GM10266 (cell line): ENCODE measurements at regions not wholly inside any gene's neighbourhood (a gene's known extent, or its start where the extent isn't known, plus 50 kb on each side); places are given as distances from the start of the nearest gene placed in this dataset.

Experiments used
- DNase-seq: peaks from one replicate; pipeline ENCODE4 v3.0.0; 2012; ENCODE audit errors: extremely low spot score
- TF ChIP-seq, protein P1 (sequence below): IDR thresholded peaks from 2 replicates; pipeline ENCODE4 v1.5.1; 2012; ENCODE audit warnings: mild to moderate bottlenecking, low read depth; ENCODE audit not compliant: control insufficient read depth, insufficient read depth; ENCODE audit errors: missing control alignments

DNA sequence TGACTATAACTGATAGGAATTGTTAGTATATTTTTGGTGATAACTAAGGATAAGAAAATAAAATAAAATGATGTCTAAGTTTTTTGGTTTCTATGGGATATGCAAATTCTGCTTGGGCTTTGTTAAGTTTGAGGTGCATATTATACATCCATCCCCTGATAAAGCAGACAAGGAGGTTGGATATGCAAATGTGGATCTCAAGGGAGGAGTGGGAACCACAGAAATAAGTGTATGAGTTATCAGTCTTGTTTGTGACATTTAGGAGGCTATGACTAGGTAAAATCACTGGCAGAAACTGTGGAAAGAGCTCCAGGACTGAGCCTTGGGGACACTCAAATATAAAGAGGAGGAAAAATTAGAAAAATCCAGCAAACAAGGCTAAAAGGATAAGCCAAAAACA lies 719.4 kb downstream of the RERGL start:
- DNase-seq, result no peak
- TF ChIP-seq, protein P1, sequence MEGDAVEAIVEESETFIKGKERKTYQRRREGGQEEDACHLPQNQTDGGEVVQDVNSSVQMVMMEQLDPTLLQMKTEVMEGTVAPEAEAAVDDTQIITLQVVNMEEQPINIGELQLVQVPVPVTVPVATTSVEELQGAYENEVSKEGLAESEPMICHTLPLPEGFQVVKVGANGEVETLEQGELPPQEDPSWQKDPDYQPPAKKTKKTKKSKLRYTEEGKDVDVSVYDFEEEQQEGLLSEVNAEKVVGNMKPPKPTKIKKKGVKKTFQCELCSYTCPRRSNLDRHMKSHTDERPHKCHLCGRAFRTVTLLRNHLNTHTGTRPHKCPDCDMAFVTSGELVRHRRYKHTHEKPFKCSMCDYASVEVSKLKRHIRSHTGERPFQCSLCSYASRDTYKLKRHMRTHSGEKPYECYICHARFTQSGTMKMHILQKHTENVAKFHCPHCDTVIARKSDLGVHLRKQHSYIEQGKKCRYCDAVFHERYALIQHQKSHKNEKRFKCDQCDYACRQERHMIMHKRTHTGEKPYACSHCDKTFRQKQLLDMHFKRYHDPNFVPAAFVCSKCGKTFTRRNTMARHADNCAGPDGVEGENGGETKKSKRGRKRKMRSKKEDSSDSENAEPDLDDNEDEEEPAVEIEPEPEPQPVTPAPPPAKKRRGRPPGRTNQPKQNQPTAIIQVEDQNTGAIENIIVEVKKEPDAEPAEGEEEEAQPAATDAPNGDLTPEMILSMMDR, result no peak

DNA sequence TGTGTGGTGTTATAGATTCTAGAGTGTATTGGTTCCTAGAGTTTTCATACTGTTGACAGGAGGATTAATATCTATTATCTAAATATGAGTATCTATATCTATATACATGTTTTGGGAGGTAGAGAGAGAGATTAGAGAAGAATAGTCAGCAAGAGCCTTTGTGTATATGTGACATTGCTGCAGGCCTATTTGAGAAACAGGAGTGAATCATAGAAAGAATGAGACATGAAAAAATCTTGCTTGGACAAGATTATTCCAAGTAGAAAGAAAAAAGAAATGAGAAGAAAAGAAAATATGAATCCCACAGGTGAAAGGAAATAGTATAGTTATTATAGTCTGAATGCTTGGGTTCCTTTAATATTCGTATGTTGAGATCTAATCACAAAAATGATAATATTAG lies 720.4 kb downstream of the RERGL start:
- TF ChIP-seq, protein P1, result no peak
- DNase-seq, result no peak

DNA sequence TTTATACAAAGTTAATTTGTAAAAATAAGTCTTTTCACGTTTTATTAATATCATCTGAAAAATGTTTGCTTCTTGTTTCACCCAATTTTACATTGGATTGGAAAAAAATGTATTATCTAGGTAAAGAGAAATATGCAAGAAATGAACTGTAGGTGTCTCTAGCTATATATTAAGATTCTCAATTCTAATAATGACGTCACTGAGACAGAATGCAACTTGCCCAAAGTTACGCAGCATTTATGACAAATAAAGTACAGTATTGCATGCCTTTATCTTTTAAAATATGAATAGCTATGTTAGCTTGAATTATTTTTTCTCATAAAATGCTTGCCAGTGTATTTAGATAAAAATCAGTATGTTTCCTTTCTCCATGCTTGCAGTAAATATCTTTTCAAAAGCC lies 728.8 kb downstream of the RERGL start:
- no peak for DNase-seq
- TF ChIP-seq, protein P1, result no peak

DNA sequence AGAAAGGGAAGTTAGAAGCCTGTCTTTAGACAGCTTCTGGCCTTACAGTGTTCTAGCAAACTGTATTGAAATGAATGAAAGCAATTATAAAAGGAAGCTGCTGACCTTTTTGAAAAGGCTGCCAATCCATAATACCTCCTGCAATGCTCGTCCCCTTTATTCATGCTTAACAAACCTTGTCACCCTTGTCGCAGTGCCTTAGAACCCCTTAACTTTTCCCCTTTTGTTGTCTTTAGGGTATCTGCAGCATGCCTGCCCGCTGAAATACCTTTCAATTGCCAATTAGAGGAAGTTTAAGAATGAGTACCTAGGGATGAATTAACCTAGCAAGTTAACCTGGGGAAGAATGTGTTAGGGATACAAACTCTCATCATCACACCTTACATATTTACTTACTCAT lies 731.2 kb downstream of the RERGL start:
- TF ChIP-seq, protein P1, result no peak

DNA sequence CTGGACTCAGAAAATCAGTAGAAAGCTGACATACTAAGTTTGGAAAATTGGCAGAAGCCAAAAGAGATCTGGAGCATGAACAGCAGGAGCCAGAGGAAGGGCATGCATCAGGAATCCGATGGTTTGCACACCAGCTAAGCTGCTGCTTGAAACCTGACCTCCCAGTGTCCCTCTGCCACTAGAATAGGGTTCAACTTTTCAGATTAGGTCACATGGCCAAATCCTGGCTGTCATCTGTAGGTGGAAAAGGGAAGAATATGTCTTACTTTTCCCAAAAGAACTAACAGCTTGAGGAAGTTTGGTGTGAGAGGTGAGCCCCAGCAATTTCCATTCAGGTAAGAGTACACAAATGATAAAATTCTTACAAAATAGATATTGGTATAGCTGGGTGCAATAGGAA lies 732.6 kb downstream of the RERGL start:
- no peak for DNase-seq
- TF ChIP-seq, protein P1, result no peak

More for the DNA sequence above, 731.2 kb downstream of the RERGL start:
- no peak for DNase-seq

DNA sequence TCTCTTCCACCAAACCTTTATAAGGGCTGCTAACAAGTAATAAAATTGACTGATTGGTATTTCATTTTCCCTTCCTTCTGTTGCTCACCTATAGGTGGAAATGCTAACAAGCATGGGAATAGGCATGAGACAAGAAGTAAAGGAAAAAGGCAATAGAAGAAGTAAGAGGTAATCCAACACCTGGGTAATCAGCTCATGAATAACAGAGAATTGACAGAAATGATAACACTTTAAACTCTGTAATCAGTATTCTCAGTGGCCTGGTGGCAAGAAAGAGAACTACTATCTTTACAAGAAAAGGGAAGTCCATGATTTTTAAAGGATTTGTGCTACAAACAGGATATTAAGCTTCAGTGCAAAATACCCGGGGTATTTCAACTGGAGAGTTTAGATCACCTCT lies 737.8 kb downstream of the RERGL start:
- TF ChIP-seq, protein P1, result no peak
- DNase-seq, result no peak

DNA sequence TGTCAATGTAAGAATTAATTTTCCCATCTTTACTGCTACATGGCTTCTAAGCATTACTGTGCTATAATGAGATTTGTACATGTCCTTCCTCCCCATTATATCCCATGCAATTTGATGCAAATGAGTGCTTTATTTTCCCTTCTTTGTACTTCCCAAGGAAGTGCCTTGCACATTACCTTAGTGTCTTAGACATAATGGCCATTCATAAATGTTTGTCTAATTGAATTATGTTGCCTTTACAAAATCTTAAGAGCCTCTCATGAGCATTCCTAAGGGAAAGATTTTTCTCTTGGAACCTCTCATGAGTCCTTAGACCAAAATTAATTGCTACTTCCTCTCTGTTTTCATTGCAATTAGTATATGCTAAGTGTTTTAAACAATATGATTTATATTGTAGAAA lies 741.7 kb downstream of the RERGL start:
- no peak for DNase-seq
- TF ChIP-seq, protein P1, result no peak
